Activated naive CD4-positive, alpha-beta T cell treated with anti-CD3 and anti-CD28 coated beads for 36 hours (primary cell): ENCODE measurements at regions not wholly inside any gene's neighbourhood (a gene's known extent, or its start where the extent isn't known, plus 50 kb on each side); places are given as distances from the start of the nearest gene placed in this dataset.

Source experiments
- CTCF ChIA-PET: fragments of 350-600 bp; sonication (Branson Sonifier 250); formaldehyde crosslinking; loops from one replicate; lab custom pipeline; 2021; ENCODE audit warnings: antibody characterized with exemption; lab: Charles Lee
- DNase-seq: peaks from one replicate; pipeline ENCODE4 v3.0.0-alpha.2; 2020
- H3K27ac Mint-ChIP-seq: one replicate; pipeline ENCODE4 v1.8.0; 2021; ENCODE audit warnings: mild to moderate bottlenecking, mixed read lengths
- H3K27me3 Mint-ChIP-seq: one replicate; pipeline ENCODE4 v1.8.0; 2021; ENCODE audit warnings: low read depth, mixed read lengths
- H3K36me3 Mint-ChIP-seq: one replicate; pipeline ENCODE4 v1.8.0; 2021; ENCODE audit warnings: low read depth, mixed read lengths
- H3K4me1 Mint-ChIP-seq: one replicate; pipeline ENCODE4 v1.8.0; 2021; ENCODE audit warnings: low read depth, mixed read lengths
- H3K4me3 Mint-ChIP-seq: one replicate; pipeline ENCODE4 v1.8.0; 2021; ENCODE audit warnings: mild to moderate bottlenecking, moderate library complexity, mixed read lengths
- H3K9me3 Mint-ChIP-seq: one replicate; pipeline ENCODE4 v1.8.0; 2021; ENCODE audit warnings: mixed read lengths
- intact Hi-C: fragments of 100-400 bp; cut with micrococcal nuclease; formaldehyde crosslinking; loops from one replicate; pipeline ENCODE4 v1.15.1; 2023

DNA sequence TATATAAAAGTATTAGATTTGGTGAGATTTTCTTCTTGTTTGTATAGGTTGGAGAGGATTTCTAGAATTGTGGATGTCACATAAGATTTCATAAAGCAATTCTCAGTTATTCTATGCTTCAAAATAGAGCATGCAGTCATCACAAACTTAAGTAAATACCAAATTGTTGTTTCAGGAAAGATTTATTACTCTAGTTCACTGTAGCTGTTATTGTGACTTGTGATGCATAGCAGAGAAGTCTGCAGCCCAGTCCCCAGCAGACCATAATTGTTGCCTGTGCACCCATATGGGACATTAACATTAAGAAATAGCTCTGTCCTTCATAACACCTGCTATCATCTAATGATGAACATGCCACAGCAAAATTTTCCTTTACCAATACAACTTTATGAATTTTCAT is 228.0 kb upstream of the FAM83B start:
- H3K4me1 Mint-ChIP-seq, result no peaks in the 10 kb centered on the region
- DNase-seq, result no peak
- CTCF ChIA-PET, result interaction anchor here (1.1 kb wide), 1 partner anchor 99 kb away, joined by 3 read pairs; no protein-coding TSS in a partner anchor
- intact Hi-C loops, result no loop called here
- no peaks in the 10 kb centered on the region for H3K36me3 Mint-ChIP-seq
- no peak overlapping the region for H3K4me3 Mint-ChIP-seq
- no peaks in the 10 kb centered on the region for H3K27me3 Mint-ChIP-seq
- no peak overlapping the region for H3K27ac Mint-ChIP-seq
- H3K9me3 Mint-ChIP-seq, result no peaks in the 10 kb centered on the region

GRCh38 chr6:54619102-54619501 is 227.5 kb upstream of the FAM83B start:
- Mint-ChIP-seq H3K9me3 (no peaks in the 10 kb centered on the region), H3K27ac (no peak overlapping the region), H3K27me3 (no peaks in the 10 kb centered on the region), H3K4me3 (no peak overlapping the region), H3K36me3 (no peaks in the 10 kb centered on the region), H3K4me1 (no peaks in the 10 kb centered on the region)
- DNase-seq, result no peak
- CTCF ChIA-PET, result no interaction called here
- intact Hi-C loops, result no loop called here

DNA sequence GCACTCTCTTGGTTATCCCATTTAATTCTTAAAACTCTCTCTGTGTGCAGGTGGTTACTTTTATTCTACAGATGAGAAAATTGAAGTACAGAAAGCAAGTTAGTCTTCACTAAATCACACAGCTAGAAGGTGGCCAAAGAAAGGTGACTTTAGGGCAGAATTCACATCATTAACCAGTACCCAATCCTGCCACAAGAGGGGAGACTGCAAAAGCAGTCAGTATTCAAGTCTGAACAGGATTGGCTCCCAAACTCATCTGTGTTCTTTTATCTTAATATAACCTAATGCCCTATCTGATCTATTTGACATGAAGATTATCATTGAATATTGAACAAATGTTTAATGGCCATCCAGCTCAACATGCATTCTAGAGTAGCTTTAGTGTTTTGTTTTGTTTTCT is 225.3 kb upstream of the FAM83B start:
- Mint-ChIP-seq H3K36me3 (no peaks in the 10 kb centered on the region), H3K27ac (no peak overlapping the region), H3K9me3 (no peaks in the 10 kb centered on the region), H3K4me1 (no peaks in the 10 kb centered on the region), H3K4me3 (no peak overlapping the region), H3K27me3 (no peaks in the 10 kb centered on the region)
- intact Hi-C loops, result no loop called here
- CTCF ChIA-PET, result no interaction called here
- DNase-seq, result no peak

GRCh38 chr6:54624216-54624615 is 222.4 kb upstream of the FAM83B start:
- Mint-ChIP-seq H3K4me1 (no peaks in the 10 kb centered on the region), H3K4me3 (no peak overlapping the region), H3K36me3 (no peaks in the 10 kb centered on the region), H3K27me3 (no peaks in the 10 kb centered on the region), H3K9me3 (peaks cover 2% of the 10 kb centered on the region), H3K27ac (no peak overlapping the region)
- CTCF ChIA-PET, result no interaction called here
- DNase-seq, result no peak
- intact Hi-C loops, result no loop called here

GRCh38 chr6:54624779-54625178 is 221.8 kb upstream of the FAM83B start:
- intact Hi-C loops, result no loop called here
- H3K9me3 Mint-ChIP-seq, result peaks cover 2% of the 10 kb centered on the region
- no peaks in the 10 kb centered on the region for H3K27me3 Mint-ChIP-seq
- no peak overlapping the region for H3K4me3 Mint-ChIP-seq
- DNase-seq, result no peak
- CTCF ChIA-PET, result no interaction called here
- H3K27ac Mint-ChIP-seq, result no peak overlapping the region
- no peaks in the 10 kb centered on the region for H3K36me3 Mint-ChIP-seq
- no peaks in the 10 kb centered on the region for H3K4me1 Mint-ChIP-seq

DNA sequence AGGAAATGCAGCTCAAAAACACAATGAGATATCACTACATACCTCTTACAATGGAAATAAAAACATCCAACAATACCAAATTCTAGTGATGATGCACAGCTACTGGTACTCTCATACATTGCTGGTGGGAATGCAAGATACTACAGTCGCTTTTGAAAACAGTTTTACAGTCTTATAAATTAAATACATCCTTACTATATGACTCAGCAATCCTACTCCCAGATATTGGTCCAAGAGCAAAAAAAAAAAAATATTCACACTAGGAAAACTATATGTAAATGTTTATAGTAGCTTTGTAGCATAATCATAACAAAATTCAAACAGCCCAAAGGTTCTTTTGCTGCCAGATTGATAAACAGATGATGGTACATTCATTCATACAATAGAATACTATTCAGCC is 217.4 kb upstream of the FAM83B start:
- H3K36me3 Mint-ChIP-seq, result no peaks in the 10 kb centered on the region
- CTCF ChIA-PET, result interaction anchor here (0.6 kb wide), 1 partner anchor 9 kb away, joined by 3 read pairs; no protein-coding TSS in a partner anchor
- DNase-seq, result no peak
- no peaks in the 10 kb centered on the region for H3K4me1 Mint-ChIP-seq
- no peak overlapping the region for H3K4me3 Mint-ChIP-seq
- peaks cover 8% of the 10 kb centered on the region for H3K9me3 Mint-ChIP-seq
- no peaks in the 10 kb centered on the region for H3K27me3 Mint-ChIP-seq
- H3K27ac Mint-ChIP-seq, result no peak overlapping the region
- intact Hi-C loops, result no loop called here

- no peak overlapping the region for H3K4me3 Mint-ChIP-seq
- DNase-seq, result no peak
- no peaks in the 10 kb centered on the region for H3K4me1 Mint-ChIP-seq
- CTCF ChIA-PET, result no interaction called here
- no peaks in the 10 kb centered on the region for H3K27me3 Mint-ChIP-seq
- intact Hi-C loops, result no loop called here
- no peak overlapping the region for H3K27ac Mint-ChIP-seq
- H3K9me3 Mint-ChIP-seq, result peaks cover 8% of the 10 kb centered on the region
- no peaks in the 10 kb centered on the region for H3K36me3 Mint-ChIP-seq
These were observed 213.5 kb upstream of the FAM83B start for GRCh38 chr6:54632984-54633565.

GRCh38 chr6:54633601-54634000 is 213.0 kb upstream of the FAM83B start:
- intact Hi-C loops, result no loop called here
- H3K27ac Mint-ChIP-seq, result no peak overlapping the region
- no peaks in the 10 kb centered on the region for H3K27me3 Mint-ChIP-seq
- no peak overlapping the region for H3K4me3 Mint-ChIP-seq
- DNase-seq, result no peak
- no peaks in the 10 kb centered on the region for H3K4me1 Mint-ChIP-seq
- CTCF ChIA-PET, result no interaction called here
- no peaks in the 10 kb centered on the region for H3K36me3 Mint-ChIP-seq
- H3K9me3 Mint-ChIP-seq, result peaks cover 9% of the 10 kb centered on the region

DNA sequence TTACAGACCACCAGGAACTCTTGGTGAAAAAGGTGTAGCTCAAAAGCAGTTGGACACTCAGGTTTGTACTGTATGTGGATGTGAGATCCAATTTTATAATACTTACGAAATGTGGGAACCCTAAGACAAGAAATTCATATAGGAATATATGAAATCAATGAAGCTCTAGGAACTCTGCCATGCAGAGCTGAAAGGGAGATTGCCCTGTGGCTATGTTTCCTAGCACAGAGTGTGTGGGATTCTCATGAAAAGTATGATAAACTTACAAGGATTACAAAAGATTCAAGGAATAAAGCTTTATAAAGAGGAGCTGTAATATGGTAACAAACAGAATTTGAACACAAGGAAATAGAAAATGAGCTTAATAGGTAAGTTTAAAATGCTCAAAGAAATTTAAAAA is 205.7 kb upstream of the FAM83B start:
- CTCF ChIA-PET, result interaction anchor here (0.6 to 1.3 kb wide), 2 partner anchors 11 to 175 kb away, joined by 3 read pairs; no protein-coding TSS in a partner anchor
- intact Hi-C loops, result no loop called here
- Mint-ChIP-seq H3K4me3 (no peak overlapping the region), H3K9me3 (peaks cover 2% of the 10 kb centered on the region), H3K4me1 (no peaks in the 10 kb centered on the region), H3K27ac (no peak overlapping the region), H3K36me3 (no peaks in the 10 kb centered on the region), H3K27me3 (no peaks in the 10 kb centered on the region)
- DNase-seq, result no peak

DNA sequence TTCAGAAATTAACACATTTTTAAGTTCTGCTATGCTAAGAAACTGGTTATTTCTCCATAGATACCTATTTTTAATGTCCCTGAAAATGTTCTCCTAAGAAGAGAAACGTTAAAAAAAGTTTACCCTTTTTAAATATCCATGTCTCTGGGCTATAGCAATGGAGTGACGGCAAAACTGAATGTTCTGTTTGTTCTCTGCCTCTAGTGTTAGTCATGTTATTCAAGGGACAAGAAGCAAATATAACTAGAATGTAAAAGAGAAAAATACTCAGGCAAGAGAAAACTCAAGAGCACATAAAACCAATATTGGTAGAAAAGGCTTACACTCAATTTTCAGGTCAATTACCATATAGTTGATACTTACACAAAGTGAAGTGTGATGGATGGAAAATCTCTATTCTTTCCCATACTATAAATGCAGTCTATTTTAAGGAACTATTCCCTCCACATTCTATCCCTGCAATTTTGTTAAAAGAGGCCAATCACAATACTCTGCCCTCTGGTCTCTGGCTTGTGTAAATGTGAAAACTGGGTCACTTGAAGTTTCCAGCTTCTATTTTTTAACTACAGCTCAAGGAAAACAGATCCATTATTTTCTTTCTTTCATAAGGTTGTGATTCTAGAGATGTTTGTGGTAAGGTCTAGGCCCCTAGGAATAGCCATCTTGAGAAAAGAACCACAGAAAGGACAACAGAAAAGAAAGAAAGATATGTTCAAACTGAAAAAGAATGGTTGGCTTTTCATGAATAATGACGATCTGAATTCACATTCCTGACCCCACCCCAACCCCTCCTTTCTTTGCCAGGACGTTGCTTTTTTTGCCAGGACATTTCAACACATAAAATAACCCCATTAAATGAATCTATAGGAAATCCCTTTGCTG is 200.3 kb upstream of the FAM83B start:
- no peaks in the 10 kb centered on the region for H3K36me3 Mint-ChIP-seq
- no peaks in the 10 kb centered on the region for H3K4me1 Mint-ChIP-seq
- no peaks in the 10 kb centered on the region for H3K27me3 Mint-ChIP-seq
- no peak overlapping the region for H3K27ac Mint-ChIP-seq
- peaks cover 2% of the 10 kb centered on the region for H3K9me3 Mint-ChIP-seq
- intact Hi-C loops, result no loop called here
- H3K4me3 Mint-ChIP-seq, result no peak overlapping the region
- DNase-seq, result no peak
- CTCF ChIA-PET, result no interaction called here

GRCh38 chr6:54646951-54647664 is 199.5 kb upstream of the FAM83B start:
- Mint-ChIP-seq H3K9me3 (peaks cover 2% of the 10 kb centered on the region), H3K4me1 (no peaks in the 10 kb centered on the region), H3K27me3 (no peaks in the 10 kb centered on the region), H3K27ac (no peak overlapping the region), H3K4me3 (no peak overlapping the region), H3K36me3 (no peaks in the 10 kb centered on the region)
- intact Hi-C loops, result no loop called here
- CTCF ChIA-PET, result no interaction called here
- no peak for DNase-seq

DNA sequence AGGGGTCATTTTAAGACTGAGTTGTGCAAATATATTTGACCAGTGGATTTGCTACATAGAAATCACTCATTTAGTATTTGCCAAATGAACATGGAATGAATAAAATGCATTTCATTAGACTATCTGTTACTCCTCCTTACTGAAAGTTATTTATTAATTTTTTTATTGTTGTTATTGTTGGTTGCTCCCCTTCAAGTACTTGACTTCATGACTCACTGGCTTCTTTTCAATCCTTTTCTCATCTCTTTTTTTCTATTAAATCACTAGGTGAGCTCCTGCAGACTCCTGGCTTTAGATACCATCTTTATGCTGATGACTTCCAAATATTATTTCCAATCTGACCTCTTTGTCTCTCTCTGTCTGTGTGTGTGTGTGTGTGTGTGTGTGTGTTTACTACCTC is 192.2 kb upstream of the FAM83B start:
- H3K27ac Mint-ChIP-seq, result no peak overlapping the region
- H3K4me1 Mint-ChIP-seq, result no peaks in the 10 kb centered on the region
- no peaks in the 10 kb centered on the region for H3K36me3 Mint-ChIP-seq
- no peak overlapping the region for H3K4me3 Mint-ChIP-seq
- CTCF ChIA-PET, result no interaction called here
- no peaks in the 10 kb centered on the region for H3K9me3 Mint-ChIP-seq
- no peak for DNase-seq
- intact Hi-C loops, result no loop called here
- no peaks in the 10 kb centered on the region for H3K27me3 Mint-ChIP-seq
